Right hindlimb (tissue), 1 donor: ENCODE measurements at regions not wholly inside any gene's neighbourhood (a gene's known extent, or its start where the extent isn't known, plus 50 kb on each side); places are given as distances from the start of the nearest gene placed in this dataset.
A peak's percentile ranks its signal among the peaks of the same experiment; 100 is the strongest.

Experiments
- DNase-seq: peaks from one replicate; pipeline ENCODE4 v3.0.0-alpha.2; 2018

- DNase-seq, result no peak
Observed at GRCh38 chr19:32264568-32264967, 80.8 kb upstream of the ZNF507 start.

DNA sequence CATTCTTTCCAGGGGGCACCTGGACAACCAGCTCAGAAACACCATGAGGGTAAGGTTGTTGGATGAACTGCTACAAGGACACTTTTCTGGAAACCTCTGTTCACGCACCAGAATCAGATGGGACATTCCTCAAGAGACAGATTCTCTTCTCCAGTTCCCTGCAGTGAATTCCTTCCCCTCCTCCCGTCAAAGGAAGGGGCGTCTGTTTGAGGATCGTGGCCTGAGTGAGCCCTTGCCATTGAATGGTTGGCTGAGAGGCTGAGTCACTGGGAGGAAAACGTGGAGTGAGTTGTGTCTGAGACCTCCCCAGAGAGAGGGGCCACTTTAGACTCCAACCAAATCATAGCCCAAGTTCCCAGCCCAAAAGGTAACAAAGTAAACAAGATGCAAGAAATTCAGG lies 79.4 kb upstream of the ZNF507 start:
- DNase-seq, result no peak

GRCh38 chr19:32266460-32266859 lies 79.0 kb upstream of the ZNF507 start:
- DNase-seq, result no peak

GRCh38 chr19:32268381-32268780 lies 77.0 kb upstream of the ZNF507 start:
- DNase-seq, result no peak

- no peak for DNase-seq
Observed at GRCh38 chr19:32269831-32270230, 75.6 kb upstream of the ZNF507 start.

DNA sequence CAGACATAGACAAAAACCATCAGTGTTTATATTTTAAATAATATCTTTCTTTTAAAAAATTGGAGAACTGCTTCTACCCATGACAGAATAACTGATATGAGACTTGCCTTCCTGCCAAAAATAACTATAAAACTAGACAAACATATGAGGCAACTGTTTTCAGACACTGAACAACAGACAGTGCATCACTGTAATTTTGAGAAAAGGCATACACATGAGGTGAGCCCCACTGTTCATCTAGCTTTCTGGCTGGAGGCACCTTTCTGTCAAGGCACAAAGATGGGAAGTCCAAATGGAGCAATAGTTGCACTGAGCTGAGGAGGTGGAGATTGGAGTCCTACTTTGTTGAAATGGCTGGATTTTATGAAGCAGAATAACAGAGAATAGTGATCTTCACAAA lies 71.9 kb upstream of the ZNF507 start:
- DNase-seq, result no peak

DNA sequence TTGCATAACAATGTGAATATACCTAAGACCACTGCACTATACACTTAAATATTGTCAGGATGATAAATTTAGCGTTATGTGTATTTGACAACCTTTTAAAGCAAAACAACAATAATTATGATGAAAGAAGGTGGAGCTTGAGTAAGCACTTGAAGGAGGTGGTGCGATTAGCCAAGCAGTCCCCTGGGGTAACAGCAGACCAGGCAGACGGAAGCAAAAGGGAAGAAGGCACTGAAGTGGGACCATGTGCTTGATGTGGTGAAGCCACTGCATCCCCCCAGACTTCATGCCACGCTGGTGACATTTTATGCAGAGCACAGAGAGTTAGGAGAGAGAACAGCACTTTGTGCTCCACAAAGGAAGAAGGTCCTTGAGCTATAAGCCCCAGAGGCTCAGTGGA lies 58.3 kb upstream of the ZNF507 start:
- no peak for DNase-seq

GRCh38 chr19:32287811-32288227 lies 57.6 kb upstream of the ZNF507 start:
- DNase-seq, result peak; percentile 74

DNA sequence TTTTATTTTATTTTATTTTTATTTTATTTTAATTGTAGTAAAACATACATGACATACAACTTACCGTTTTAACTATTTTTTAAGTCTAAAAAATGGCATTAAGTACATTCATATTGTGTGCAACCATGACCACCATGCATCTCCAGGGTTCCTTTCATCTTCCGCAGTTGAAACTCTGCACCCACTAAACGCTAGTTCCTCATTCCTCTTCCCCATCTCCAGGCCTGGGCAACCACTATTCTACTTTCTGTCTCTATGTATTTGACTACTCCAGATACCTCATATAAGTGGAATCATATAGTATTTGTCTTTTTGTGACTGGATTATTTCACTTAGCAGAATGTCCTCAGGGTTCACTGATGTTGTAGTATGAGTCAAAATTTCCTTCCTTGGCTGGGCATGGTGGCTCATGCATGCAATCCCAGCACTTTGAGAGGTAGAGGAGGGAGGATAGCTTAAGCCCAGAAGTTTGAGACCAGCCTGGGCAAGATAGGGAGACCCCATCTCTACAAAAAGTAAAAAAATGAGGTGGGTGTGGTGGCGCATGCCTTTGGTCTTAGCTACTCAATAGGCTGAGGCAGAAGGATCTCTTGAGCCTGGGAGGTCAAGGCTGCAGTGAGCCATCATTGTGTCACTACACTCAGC lies 55.7 kb upstream of the ZNF507 start:
- no peak for DNase-seq

GRCh38 chr19:32291876-32292275 lies 53.5 kb upstream of the ZNF507 start:
- no peak for DNase-seq

- no peak for DNase-seq
Observed at GRCh38 chr19:32294871-32295438, 50.5 kb upstream of the ZNF507 start.
